Hematopoietic multipotent progenitor cell (in vitro differentiated cells): ENCODE measurements at regions not wholly inside any gene's neighbourhood (a gene's known extent, or its start where the extent isn't known, plus 50 kb on each side); places are given as distances from the start of the nearest gene placed in this dataset.
A peak's percentile ranks its signal among the peaks of the same experiment; 100 is the strongest.

ENCODE experiments used
- DNase-seq, 3 donors: peaks; one replicate each; pipeline ENCODE4 v3.0.0-alpha.2; 2011 to 2015; ENCODE audit warnings: low read depth in 2 of 3, low spot score in 2 of 3

DNA sequence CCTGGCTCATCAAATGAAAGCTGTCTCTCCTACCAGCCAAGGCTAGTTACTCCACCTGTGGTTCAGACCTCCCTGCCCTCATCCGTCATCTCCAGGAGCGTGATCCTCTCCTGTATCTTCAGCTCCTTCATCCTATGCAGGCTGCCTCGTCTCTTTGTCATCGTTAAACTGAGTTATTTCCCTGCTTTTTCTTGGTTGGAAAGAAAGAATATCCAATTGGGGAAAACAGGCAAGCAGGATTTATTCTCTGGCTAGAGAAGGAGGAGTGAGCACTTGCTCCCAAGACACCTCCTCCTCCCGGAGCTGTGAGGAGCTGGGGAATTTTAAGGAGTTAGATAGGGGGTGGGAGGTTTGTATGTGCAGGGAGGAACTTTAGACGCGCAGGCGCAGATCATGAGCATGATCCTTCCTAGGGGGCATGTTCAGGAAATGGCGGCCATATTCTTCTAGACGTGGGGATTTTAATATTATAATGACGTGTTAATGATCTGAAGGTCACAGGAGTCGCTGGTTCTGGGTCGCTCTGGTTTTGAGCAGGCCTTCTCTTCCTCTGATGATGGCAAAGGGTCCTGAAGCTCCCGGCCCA lies 156.4 kb upstream of the KL start:
- no peak for DNase-seq

DNA sequence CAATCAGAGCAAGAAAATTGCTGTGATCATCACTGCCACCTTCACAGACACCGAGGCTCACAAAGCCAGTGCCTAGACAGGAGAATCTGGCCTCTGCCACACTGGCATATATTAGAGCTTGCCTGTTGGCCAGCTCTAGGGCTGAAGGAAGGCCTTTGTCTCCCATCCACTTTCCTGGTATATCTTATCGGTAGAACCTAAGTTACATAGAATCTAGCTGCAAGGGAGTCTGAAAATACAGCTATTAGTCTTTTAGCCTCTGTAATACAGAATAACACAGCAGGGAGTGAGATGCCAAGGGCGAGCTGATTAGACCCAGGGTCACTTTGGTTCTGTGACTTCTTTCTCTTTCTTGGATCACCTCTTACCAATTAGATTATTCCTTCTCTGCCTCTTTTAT lies 154.9 kb upstream of the KL start:
- no peak for DNase-seq

DNA sequence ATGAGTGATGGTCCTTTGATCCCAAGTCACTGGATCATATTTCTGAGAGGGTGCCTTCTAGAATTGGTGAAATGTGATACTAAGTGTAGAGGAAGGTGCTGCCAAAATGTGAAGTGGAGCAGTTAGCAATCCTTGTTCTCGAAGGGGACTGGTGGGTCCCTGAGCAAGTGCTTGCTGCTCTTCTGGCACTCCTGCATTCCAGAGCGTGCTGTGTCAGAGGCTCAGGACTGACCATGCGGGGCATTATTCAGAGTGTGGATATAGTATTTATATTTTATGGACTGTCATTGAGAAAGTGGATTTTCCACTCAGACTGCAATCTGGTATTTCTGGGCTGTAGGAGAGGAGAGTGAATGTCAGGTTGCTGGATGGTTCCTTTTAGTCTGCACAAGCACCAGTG lies 152.6 kb upstream of the KL start:
- DNase-seq, result no peak

DNA sequence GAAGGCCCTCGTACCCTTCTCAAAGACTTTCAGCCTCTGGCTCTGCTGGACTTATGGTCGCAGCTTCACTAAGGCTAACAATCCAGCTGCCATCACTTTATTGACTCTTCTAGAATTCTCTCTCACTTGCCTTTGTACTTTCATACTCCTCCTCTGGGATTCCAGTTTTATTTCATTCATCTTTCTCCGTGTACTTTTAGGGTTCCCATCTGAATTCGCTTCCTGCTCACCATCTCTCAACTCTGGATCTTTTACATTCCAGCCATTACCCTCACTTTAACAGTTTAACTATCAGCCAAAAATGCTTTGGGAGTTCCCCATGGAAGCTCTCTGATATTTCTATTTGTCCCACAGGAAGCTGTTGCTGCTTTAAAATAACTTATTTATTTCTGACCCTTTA lies 149.3 kb upstream of the KL start:
- DNase-seq, result no peak

DNA sequence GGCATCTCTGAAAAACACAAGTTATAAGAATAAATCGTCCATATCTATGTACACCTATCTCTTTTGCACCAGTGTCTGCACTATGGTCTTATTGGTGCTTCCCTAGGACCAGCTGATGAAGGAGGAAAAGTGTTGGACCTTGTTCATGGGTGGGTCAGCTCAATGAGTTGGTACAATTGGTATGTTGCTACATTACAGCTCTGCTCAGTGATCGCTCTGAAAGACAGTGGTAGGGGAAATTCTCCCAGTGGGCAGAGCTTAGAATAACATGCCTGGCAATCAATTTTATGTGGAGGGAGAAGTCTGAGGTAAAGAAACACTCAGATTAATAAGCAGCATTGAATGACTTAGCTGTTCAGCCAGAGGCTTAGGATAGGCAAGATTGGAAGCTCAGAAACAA lies 138.7 kb upstream of the KL start:
- DNase-seq, result no peak

DNA sequence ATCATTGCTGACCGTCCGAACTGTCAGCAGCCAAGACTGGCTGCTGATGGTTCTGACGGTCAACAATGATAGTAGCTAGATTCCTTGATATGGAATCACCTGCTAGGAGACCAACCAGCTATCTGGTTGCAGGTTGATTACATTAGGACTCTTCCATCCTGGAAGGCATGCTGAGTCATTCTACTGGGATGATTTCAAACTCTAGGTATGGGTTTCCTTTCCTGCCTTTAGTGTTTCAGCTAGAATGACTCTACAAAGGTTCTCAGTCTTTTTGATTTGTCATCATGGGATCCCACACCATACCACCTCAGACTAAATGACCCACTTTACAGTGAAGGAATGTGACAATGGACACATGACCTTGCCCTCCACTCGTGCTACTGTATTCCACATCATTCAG lies 138.1 kb upstream of the KL start:
- no peak for DNase-seq

DNA sequence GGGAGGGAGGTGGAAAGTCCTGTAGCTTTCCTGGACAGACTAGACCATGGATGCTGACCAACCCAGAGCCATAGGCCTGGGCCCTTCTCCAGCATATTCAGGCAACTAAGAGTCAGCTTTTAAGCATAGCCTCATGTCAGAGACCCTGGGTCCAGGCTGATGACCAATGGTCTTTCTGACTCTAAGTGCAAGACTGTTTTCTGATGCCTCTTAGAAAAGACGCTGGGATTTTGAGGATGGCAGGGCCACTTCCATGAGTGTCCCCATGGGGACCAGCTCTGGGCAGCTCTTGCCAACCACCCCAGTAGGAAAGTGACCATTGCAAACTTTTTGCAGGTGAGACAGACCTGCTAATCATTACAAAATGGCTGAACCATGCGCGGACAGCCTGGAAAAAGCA lies 135.6 kb upstream of the KL start:
- no peak for DNase-seq

DNA sequence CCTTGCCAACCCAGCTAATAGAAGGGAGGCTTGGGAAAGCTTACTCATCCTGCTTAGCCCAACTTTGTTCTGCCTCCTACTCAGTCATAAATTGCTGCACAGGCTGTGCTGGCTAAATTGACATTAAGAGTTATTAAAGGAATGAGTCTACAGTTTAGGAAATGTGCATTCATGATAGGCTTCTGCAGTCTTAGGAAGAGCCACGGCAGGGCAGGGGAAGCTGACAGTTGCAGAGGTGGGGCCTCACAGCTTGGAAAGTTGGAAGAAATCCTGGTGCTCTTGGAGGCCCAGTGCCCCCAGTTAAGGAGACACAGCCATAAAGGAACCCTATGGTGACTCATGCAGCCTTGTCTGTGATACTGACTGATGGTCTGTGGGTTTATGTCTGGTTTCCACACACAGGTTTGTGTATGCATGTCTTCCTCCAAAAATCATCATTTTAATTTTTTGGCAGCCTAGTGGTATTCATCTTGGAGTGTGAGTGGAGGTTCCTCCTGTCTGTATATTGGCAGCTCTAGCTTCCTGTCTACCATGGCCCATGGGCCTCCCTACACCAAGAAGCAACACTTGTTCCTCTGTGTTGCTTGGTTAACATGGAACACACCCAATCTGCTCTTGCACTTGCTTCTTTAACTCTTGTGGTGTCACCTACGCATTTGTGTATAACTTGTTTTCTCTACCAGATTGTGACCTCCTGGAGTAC lies 135.0 kb upstream of the KL start:
- DNase-seq, result peak in 2 of 3 donors; percentile 13 to 23

DNA sequence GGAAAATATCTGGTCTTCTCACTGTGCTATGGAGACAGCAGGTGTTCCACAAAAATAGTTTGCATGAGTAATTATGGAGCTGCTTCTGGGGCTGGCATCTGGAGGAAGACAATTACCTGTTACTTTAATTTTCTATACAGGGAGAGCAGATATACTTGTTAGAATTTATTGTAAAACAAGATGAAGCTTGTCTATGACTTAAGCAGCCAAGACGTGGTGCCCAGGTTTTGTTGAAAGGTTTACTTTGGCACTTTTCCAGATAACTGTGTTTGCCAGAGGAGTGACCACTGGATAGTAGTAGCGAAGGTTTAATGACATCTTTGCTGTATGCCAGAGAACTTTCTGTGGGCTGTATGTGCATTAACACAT lies 134.5 kb upstream of the KL start:
- DNase-seq, result no peak

DNA sequence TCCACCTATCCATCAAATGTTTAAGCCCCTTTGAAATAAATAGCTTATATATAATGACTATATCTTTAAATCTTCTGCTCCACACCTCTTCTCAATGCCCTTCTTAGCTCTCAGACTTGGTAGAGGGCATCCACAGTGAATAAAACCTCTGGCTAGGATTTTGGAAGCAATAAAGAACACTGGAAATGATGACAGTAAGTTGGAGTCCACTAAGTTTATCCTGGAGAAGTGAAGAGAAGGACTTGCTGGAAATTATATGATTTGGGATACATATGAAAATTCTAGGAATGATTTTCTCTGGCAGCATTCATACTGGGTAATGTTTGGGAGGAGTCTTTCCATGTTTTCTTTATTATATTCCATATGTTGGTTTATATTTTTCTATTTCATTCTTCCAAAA lies 133.5 kb upstream of the KL start:
- no peak for DNase-seq

DNA sequence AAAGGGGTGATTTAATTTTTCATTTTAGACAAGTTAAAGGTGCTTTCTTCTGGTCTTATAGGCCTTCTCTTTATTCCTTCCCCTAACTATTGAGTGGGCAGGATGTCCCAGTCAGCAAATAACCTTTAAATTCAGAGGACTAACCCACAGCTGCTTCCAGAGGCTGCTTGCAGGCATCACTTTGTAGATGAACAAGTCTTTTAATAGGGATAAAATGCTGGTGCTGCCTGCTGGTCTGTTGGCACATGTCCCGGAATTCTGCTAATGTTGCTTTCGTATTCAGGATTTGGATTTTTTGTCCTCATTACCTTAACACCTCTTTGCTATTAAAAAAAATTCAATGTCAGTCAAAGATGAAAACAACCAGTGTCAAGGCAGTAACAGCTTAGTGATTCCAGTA lies 132.7 kb upstream of the KL start:
- no peak for DNase-seq

DNA sequence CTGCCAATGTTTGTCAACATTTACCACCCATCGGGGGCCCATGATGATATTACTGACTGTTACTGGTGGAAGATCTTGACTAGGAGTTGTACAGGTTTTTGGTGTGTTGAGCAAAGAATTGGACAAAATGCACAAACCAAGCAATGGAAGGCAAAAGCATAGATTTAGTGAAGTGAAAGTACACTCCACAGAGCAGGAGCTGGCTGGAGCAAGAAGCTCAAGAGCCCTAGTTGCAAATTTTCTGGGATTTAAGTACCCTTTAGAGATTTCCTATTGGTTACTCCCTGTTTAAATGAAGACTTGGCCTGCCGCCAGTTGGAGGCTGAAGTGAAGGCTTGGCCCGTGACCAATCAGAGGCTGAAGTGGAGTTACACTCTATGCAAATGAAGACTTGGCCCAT lies 128.6 kb upstream of the KL start:
- no peak for DNase-seq

DNA sequence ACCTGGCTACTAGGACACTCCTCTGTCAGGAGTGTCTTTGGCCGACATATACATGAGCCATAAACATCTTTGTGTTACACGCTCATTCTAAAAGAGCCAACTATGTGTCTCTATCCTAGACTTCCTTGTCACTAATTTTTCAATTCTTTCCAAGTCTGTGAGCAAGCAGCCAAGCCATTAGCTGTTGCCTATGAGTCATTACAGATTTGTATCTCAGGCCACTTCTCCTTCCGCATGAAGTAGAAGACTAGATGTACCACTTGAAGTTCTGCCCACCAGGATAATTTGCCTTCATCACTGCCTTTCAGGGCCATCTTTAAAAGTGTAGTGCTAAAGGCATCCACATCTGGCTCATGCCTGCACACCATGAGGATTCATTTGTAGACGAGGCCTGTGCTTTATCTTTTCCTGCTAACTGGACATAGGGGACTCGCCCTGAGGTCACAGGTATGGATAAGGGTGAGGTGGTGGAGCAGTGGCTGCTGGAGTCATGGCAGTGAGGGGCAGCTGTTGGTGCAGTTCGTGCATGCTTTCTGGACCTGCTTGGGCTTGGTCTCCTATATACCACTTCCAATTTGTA lies 126.1 kb upstream of the KL start:
- DNase-seq, result no peak

DNA sequence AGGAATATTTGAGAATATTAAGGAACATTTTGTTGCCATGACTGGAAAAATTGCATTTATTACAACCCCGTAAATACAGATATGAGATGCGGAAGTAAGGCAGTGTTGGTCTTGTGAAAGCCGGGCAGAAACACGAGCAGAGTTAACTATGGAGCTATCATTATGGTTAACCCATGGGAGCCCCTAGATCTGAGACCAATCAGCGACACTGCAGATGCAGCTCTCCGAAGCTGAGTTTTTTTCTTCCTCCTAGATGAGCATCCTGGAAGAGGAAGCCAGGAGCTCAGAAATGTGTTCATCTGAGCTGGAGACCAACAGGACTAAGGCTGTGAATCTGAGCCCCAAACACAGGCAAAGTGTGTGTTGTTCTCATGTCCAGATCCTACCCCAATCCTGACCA lies 123.0 kb upstream of the KL start:
- no peak for DNase-seq

DNA sequence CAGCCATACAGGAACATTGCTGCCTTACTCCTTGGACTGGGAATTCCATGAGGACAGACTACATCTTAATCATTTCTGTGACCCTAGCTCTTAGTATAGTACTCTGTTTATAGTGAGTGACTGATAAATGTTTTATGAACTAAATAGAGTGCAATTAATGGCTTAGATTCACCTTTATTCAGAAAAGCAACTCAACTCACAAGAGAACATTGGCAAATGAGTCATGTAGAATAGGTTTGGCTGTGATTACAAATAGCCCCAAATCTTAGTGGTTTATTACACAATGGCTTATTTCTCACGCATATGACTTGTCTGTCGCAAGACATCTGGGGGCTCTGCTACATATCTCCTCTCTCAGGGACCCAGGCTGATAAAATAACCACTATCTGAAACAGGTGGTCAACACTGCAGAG lies 121.6 kb upstream of the KL start:
- DNase-seq, result no peak

DNA sequence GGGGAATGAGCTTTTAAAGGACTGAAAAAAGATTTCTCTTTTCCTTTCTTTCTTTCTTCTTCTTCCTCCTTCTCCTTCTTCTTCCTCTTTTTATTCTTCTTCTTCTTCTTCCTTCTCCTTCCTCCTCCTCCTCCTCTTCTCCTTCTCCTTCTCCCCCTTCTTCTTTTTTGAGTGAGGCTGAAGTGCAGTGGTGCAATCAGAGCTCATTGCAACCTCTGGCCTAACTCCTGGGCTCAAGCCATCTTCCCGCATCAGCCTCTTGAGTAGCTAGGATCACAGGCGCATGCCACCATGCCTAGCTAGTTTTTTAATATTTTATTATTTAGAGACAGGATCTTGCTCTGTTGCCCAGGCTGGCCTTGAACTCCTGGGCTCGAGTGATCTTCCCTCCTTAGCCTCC lies 120.9 kb upstream of the KL start:
- DNase-seq, result no peak

DNA sequence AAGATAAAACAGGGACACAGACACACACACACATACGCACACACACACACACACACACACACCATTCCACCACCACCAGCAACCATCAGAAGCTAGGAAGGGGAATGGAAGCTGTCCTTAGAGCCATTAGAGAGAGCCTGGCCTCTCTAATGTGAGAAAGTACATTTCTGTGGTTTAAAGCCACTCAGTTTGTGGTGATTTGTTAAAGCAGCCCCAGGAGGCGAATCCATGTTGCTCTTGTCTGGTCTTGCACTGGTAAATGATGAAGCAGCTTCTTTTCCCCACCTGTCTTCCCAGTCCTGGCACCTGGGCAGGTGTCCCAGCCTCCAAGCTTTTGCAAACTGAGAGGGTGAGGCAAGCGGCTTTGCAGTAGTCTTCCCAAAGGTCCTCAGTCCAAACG lies 118.9 kb upstream of the KL start:
- DNase-seq, result no peak

DNA sequence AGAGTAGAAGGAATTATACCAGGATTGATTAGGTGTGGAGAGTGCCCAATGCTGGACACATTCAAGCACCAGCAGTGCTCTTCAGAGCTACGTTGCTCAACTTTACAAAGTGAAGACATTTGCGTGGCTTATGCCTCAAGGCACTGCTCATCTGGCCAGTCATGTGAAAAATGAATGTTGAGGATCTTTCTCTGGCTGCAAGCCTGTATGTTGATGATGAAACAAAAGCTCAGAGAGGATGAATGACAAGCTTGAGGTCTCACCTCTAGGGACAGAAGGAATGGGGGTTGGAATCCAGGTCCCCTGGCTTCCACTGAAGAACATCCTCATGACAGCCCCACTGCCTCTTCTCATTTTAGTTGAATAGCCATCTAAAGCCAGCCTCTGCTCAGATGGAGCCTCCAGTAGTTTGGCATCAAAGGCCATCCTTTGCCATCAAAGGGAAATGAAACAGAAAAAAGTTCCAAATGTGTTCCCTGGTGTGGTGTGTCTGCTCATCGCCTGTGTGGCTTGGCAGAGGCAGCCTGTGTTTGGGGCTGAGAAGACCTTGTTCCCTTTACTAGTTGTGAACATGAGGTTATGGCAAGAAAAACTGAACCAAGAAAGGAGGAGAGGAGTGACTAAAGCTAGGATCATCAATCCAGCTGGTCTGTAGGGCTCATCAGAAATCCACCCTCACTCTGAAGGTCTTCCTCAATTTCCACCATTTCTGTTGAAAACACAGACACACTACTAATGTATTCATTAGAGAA lies 114.0 kb upstream of the KL start:
- no peak for DNase-seq

DNA sequence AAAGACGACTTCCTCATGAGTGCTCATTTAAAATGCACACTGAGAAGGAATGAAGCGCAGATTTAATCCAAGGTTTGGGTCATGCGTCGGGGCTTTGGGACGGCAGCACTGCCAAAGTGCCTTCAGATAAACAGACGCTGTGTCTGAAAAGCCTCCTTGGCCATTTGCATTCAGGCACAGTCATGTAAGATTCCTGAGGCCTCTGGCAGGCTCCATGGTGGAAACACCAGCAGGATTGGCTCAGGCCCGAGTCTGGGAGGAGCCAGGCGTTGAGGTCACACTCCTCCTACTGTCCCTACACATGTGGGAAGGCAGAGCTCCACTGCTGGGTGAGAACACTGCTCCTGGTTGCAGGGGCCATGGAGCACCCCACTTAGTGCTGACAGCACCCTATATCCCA lies 113.3 kb upstream of the KL start:
- no peak for DNase-seq

DNA sequence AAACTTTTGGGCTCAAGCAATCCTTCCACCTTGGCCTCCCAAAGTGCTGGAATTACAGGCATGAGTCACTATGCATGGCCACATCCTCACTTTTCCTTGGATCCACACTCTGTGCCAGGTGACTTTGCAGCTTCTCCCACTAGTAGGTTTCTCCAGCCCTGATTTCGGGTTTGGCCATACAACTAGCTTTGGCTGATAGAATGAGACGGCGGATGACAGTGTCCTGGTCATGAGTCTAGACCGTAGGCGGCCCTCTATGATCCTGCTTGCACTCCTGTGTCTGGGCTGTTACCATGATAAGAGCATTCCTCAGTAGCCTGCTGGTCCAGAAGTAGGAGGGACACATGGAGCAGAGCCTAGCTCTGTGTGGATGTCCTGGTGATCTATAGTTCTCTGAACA lies 112.5 kb upstream of the KL start:
- DNase-seq, result no peak

DNA sequence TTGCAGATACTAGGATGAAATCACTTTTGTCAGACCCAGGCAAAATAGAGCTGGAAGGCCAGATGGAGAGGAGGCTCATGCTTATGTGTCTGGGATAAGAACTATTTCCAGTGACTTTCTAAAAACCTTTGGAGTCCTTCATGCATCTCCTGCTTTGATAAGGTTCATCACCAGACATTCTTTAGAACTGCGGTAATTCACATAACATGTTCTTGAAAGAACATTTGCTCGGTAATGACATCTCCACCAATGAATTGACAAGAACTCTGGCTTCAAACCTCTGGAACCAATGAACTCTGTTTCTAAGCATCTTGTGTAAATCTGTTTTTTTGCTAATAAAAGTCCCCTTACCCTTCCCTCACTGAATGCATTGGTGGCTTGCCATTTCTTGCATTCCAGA lies 112.0 kb upstream of the KL start:
- no peak for DNase-seq
